GM12891 (cell line): ENCODE measurements at regions not wholly inside any gene's neighbourhood (a gene's known extent, or its start where the extent isn't known, plus 50 kb on each side); places are given as distances from the start of the nearest gene placed in this dataset.
"Not testable (repeated sequence)": the region's sequence is repeated elsewhere in the genome, so short reads cannot be mapped to it uniquely, and the experiment has no call there.

ENCODE experiments used
- PAX5 ChIP-seq: IDR thresholded peaks from 2 replicates; pipeline ENCODE4 v1.6.1; 2011; ENCODE audit warnings: low read length, moderate library complexity, mild to moderate bottlenecking; ENCODE audit not compliant: insufficient read depth, severe bottlenecking
- POLR2A ChIP-seq: IDR thresholded peaks from 2 replicates; pipeline ENCODE4 v1.6.1; 2011; ENCODE audit warnings: low read depth, low read length, control low read depth
- POLR2AphosphoS5 ChIP-seq: IDR thresholded peaks from 2 replicates; pipeline ENCODE4 v1.6.1; 2011; ENCODE audit warnings: low read depth, low read length, control low read depth
- POU2F2 ChIP-seq: IDR thresholded peaks from 2 replicates; pipeline ENCODE4 v1.6.1; 2011; ENCODE audit warnings: low read depth, mild to moderate bottlenecking, control low read depth, low read length, moderate library complexity
- SPI1 ChIP-seq: IDR thresholded peaks from 2 replicates; pipeline ENCODE4 v1.6.1; 2011; ENCODE audit warnings: low read depth, low read length, control low read depth
- TAF1 ChIP-seq: IDR thresholded peaks from 2 replicates; pipeline ENCODE4 v1.6.1; 2011; ENCODE audit warnings: low read depth, low read length, control low read depth

GRCh38 chr5:3147405-3147804 lies 395.9 kb upstream of the IRX2 start:
- not testable (repeated sequence) for TF ChIP-seq POLR2AphosphoS5, SPI1, POLR2A, POU2F2, TAF1, PAX5
